SK-N-SH (cell line): ENCODE measurements at regions not wholly inside any gene's neighbourhood (a gene's known extent, or its start where the extent isn't known, plus 50 kb on each side); places are given as distances from the start of the nearest gene placed in this dataset.
"Not testable (repeated sequence)": the region's sequence is repeated elsewhere in the genome, so short reads cannot be mapped to it uniquely, and the experiment has no call there.

Source experiments
- CTCF ChIA-PET: fragments of 300-600, 350-600 bp; formaldehyde crosslinking; extraction: SDS; loops from one replicate; lab custom pipeline; 2021; lab: Yijun Ruan, JAX
- POLR2A ChIA-PET: fragments of 350-600 bp; sonication (Branson Sonifier 250); formaldehyde crosslinking; extraction: SDS; loops from one replicate; lab custom pipeline; 2020; ENCODE audit warnings: antibody characterized with exemption, inconsistent platforms; lab: Yijun Ruan, JAX
- DNase-seq: peaks from one replicate; pipeline ENCODE4 v3.0.0; 2012
- H2AFZ ChIP-seq: fragments of 200-600 bp; sonication (generic); 2 replicates; pipeline ENCODE4 v1.8.1; 2016; ENCODE audit warnings: antibody characterized with exemption, mild to moderate bottlenecking, low read depth
- H3F3A ChIP-seq: fragments of 200-600 bp; sonication (generic); replicated peaks from 2 replicates; pipeline ENCODE3; 2016; ENCODE audit warnings: antibody characterized with exemption, mild to moderate bottlenecking; ENCODE audit not compliant: insufficient read depth
- H3K27ac ChIP-seq, 2 experiments: fragments of 200-500 bp in 1 of 2; fragments of 200-600 bp in 1 of 2; sonication (Bioruptor generic) in 1 of 2; sonication (generic), shearing (Covaris generic) in 1 of 2; 2 replicates each; pipeline versions ENCODE4 v1.5.1 to v1.6.1; 2014 to 2016; ENCODE audit warnings: low read depth in 2 of 2, inconsistent platforms in 1 of 2, low read length in 1 of 2, mild to moderate bottlenecking in 1 of 2, mixed read lengths in 1 of 2
- H3K27me3 ChIP-seq: fragments of 200-600 bp; sonication (generic), shearing (Covaris generic); 2 replicates; pipeline ENCODE4 v1.6.1; 2016; ENCODE audit warnings: mixed run types; ENCODE audit not compliant: insufficient read depth
- H3K36me3 ChIP-seq, 2 experiments: fragments of 200-500 bp in 1 of 2; fragments of 200-600 bp in 1 of 2; sonication (Bioruptor generic) in 1 of 2; sonication (generic) in 1 of 2; replicated peaks in 1 of 2; 2 replicates each; pipeline versions ENCODE3 to v1.5.1; 2014 to 2016; ENCODE audit warnings: low read length in 1 of 2, mild to moderate bottlenecking in 1 of 2; ENCODE audit not compliant: insufficient read depth in 2 of 2, control insufficient read depth in 1 of 2
- H3K4me1 ChIP-seq, 2 experiments: fragments of 200-500 bp in 1 of 2; fragments of 200-600 bp in 1 of 2; sonication (Bioruptor generic) in 1 of 2; sonication (generic), shearing (Covaris generic) in 1 of 2; 2 replicates each; pipeline versions ENCODE4 v1.5.1 to v1.6.1; 2014 to 2016; ENCODE audit warnings: low read depth in 1 of 2, low read length in 1 of 2, mixed run types in 1 of 2; ENCODE audit not compliant: insufficient read depth in 2 of 2, control insufficient read depth in 1 of 2
- H3K4me2 ChIP-seq: fragments of 200-600 bp; sonication (generic), shearing (Covaris generic); 2 replicates; pipeline ENCODE4 v1.6.1; 2017; ENCODE audit warnings: mixed run types
- H3K4me3 ChIP-seq, 2 experiments: fragments of 200-500 bp in 1 of 2; fragments of 200-600 bp in 1 of 2; sonication (Bioruptor generic) in 1 of 2; sonication (generic), shearing (Covaris generic) in 1 of 2; 2 replicates each; pipeline versions ENCODE4 v1.5.1 to v1.8.1; 2014 to 2016; ENCODE audit warnings: low read depth in 2 of 2, inconsistent platforms in 1 of 2, low read length in 1 of 2, mild to moderate bottlenecking in 1 of 2, mixed read lengths in 1 of 2, moderate library complexity in 1 of 2
- H3K79me2 ChIP-seq: fragments of 200-600 bp; sonication (generic); 2 replicates; pipeline ENCODE4 v1.8.1; 2017; ENCODE audit warnings: mild to moderate bottlenecking; ENCODE audit not compliant: insufficient read depth
- H3K9ac ChIP-seq: fragments of 200-600 bp; sonication (generic); 2 replicates; pipeline ENCODE4 v1.6.1; 2017; ENCODE audit warnings: mixed run types
- H3K9me2 ChIP-seq: fragments of 200-600 bp; sonication (generic); 2 replicates; pipeline ENCODE4 v1.6.1; 2017; ENCODE audit warnings: mixed run types
- H3K9me3 ChIP-seq: fragments of 200-600 bp; sonication (generic); 2 replicates; pipeline ENCODE4 v1.6.1; 2017; ENCODE audit warnings: mixed run types, mild to moderate bottlenecking, moderate library complexity
- H4K20me1 ChIP-seq: fragments of 200-600 bp; sonication (generic); 2 replicates; pipeline ENCODE4 v1.6.1; 2017; ENCODE audit warnings: mild to moderate bottlenecking, mixed run types; ENCODE audit not compliant: insufficient read depth
- CTCF ChIP-seq: fragments of 200-600 bp; sonication (generic); IDR thresholded peaks from 2 replicates; pipeline ENCODE4 v1.6.1; 2017; ENCODE audit warnings: antibody characterized with exemption, mild to moderate bottlenecking, moderate library complexity
- EZH2phosphoT487 ChIP-seq: fragments of 200-600 bp; sonication (generic); IDR thresholded peaks from 2 replicates; pipeline ENCODE4 v1.6.1; 2017; ENCODE audit warnings: low read depth, mixed run types, mild to moderate bottlenecking, antibody characterized with exemption, moderate library complexity, borderline replicate concordance
- FOXJ3 ChIP-seq: sonication (generic); formaldehyde crosslinking; IDR thresholded peaks from 2 replicates; pipeline ENCODE4 v1.5.1; 2020; ENCODE audit warnings: mild to moderate bottlenecking, missing genetic modification reagents
- GABPA ChIP-seq: IDR thresholded peaks from 2 replicates; pipeline ENCODE4 v1.4.0; 2012; ENCODE audit warnings: low read depth, mild to moderate bottlenecking
- MAX ChIP-seq: IDR thresholded peaks from 2 replicates; pipeline ENCODE4 v1.4.0; 2012; ENCODE audit warnings: low read depth
- MEF2A ChIP-seq: IDR thresholded peaks from 2 replicates; pipeline ENCODE4 v1.4.0; 2012; ENCODE audit warnings: low read depth, borderline replicate concordance
- MXI1 ChIP-seq: IDR thresholded peaks from 2 replicates; pipeline ENCODE4 v1.6.1; 2012; ENCODE audit warnings: mild to moderate bottlenecking, low read depth, low read length, improper control_type of control experiment
- NRF1 ChIP-seq: IDR thresholded peaks from 2 replicates; pipeline ENCODE4 v1.6.1; 2012; ENCODE audit warnings: low read depth, mild to moderate bottlenecking, low read length
- RAD21 ChIP-seq: IDR thresholded peaks from 2 replicates; pipeline ENCODE4 v1.6.1; 2012; ENCODE audit warnings: mild to moderate bottlenecking, low read length
- RCOR1 ChIP-seq: fragments of 150-350 bp; IDR thresholded peaks from 2 replicates; pipeline ENCODE4 v1.6.1; 2017; ENCODE audit warnings: antibody characterized with exemption, low read length
- TAF1 ChIP-seq: IDR thresholded peaks from 2 replicates; pipeline ENCODE4 v1.6.1; 2012; ENCODE audit warnings: low read depth, mild to moderate bottlenecking, low read length, moderate library complexity, borderline replicate concordance
- TCF12 ChIP-seq: IDR thresholded peaks from 2 replicates; pipeline ENCODE4 v1.4.0; 2012
- USF1 ChIP-seq: IDR thresholded peaks from 2 replicates; pipeline ENCODE4 v1.4.0; 2012; ENCODE audit warnings: low read depth, borderline replicate concordance
- WGBS: methylation state at CpG from one replicate; pipeline ENCODE4 v1.1.6; 2017; ENCODE audit warnings: low lambda C conversion rate; 5-methylcytosine and 5-hydroxymethylcytosine counted together

DNA sequence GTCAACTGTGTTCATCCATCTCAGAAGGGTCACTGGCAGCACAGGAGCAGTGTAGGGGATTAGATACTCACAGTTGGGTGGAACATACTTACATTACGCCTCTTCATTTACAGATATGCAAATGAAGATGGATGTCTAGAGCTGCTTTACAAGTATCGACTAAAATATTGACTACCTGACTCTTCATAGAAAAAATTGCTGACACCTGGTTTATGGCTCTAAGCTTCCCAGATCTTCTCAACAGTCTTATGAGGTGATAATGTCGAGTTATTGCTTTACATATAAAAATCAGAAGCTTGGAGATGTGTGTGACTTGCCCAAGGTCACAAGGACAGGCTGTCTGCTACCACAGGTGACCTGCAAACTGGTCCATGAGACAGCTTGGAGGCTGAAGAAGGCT is 677.2 kb downstream of the TYW1 start:
- Histone ChIP-seq H3K9ac (no peak overlapping the region), H3K79me2 (no peaks in the 10 kb centered on the region), H3K9me2 (no peaks in the 10 kb centered on the region), H4K20me1 (no peaks in the 10 kb centered on the region), H3K27ac (no peak overlapping the region), H3K4me2 (no peak overlapping the region), H3K9me3 (peaks cover 8% of the 10 kb centered on the region; the same call in 1 of the 2 replicates), H3K27me3 (no peaks in the 10 kb centered on the region), H2AFZ (no peak overlapping the region), H3F3A (no peaks in the 10 kb centered on the region), H3K4me1 (no peaks in the 10 kb centered on the region), H3K4me3 (no peak overlapping the region), H3K36me3 (no peaks in the 10 kb centered on the region)
- ChIA-PET POLR2A (no interaction called here), CTCF (no interaction called here)
- WGBS: 31% methylated on average over 3 of the region's 3 CpGs
- DNase-seq: no peak
- TF ChIP-seq CTCF (no peak), NRF1 (no peak), USF1 (no peak), EZH2phosphoT487 (no peak), MXI1 (no peak), MEF2A (no peak), RAD21 (no peak), TCF12 (no peak), FOXJ3 (no peak), GABPA (no peak), TAF1 (no peak), RCOR1 (no peak), MAX (no peak)

DNA sequence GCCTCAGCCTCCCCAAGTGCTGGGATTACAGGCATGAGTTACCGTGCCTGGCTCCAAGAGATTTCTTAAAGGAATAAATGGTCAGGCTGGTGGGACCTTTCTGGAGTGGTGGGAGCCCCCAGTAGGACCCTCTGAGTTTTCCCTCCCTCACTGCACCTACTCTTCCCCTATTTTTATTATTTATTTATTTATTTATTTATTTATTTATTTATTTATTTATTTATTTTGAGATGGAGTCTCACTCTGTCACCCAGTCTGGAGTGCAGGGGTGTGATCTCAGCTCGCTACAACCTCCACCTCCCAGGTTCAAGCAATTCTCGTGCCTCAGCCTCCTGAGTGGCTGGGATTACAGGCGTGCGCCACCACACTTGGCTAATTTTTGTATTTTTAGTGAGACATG is 678.2 kb downstream of the TYW1 start:
- POLR2A ChIA-PET, H4K20me1 ChIP-seq, H3K4me3 ChIP-seq, H2AFZ ChIP-seq, H3K9me2 ChIP-seq, H3K36me3 ChIP-seq, H3K4me1 ChIP-seq, H3K9me3 ChIP-seq, DNase-seq, H3K4me2 ChIP-seq, H3K79me2 ChIP-seq, CTCF ChIA-PET, H3K27me3 ChIP-seq, H3F3A ChIP-seq, H3K27ac ChIP-seq, H3K9ac ChIP-seq: not testable (repeated sequence)
- WGBS: 36% methylated on average over 5 of the region's 5 CpGs
